Fibroblast of pulmonary artery (primary cell): ENCODE measurements at regions not wholly inside any gene's neighbourhood (a gene's known extent, or its start where the extent isn't known, plus 50 kb on each side); places are given as distances from the start of the nearest gene placed in this dataset.

ENCODE experiments used
- DNase-seq: peaks from one replicate; pipeline ENCODE4 v3.0.0-alpha.2; 2010; ENCODE audit warnings: low read depth
- H3K4me3 ChIP-seq: replicated peaks from 2 replicates; pipeline ENCODE4 v1.5.1; 2011; ENCODE audit warnings: low read depth, mild to moderate bottlenecking, control low read depth, low read length, moderate library complexity
- CTCF ChIP-seq: IDR thresholded peaks from 2 replicates; pipeline ENCODE4 v1.5.1; 2011; ENCODE audit warnings: mild to moderate bottlenecking, control low read depth, low read length, inconsistent platforms; ENCODE audit errors: missing control alignments

GRCh38 chr1:191669629-191670028 is 488.6 kb upstream of the RGS18 start:
- H3K4me3 ChIP-seq = no peak overlapping the region
- TF ChIP-seq CTCF = no peak
- no peak for DNase-seq

- TF ChIP-seq CTCF = no peak
- no peak for DNase-seq
- H3K4me3 ChIP-seq = no peak overlapping the region
Observed at GRCh38 chr1:191671236-191671635, 487.0 kb upstream of the RGS18 start.

- H3K4me3 ChIP-seq = no peak overlapping the region
- no peak for TF ChIP-seq CTCF
- DNase-seq = no peak
Observed at GRCh38 chr1:191674626-191675179, 483.6 kb upstream of the RGS18 start.

- no peak overlapping the region for H3K4me3 ChIP-seq
- no peak for TF ChIP-seq CTCF
- DNase-seq = no peak
Observed at GRCh38 chr1:191675856-191676783, 482.1 kb upstream of the RGS18 start.

- no peak for DNase-seq
- H3K4me3 ChIP-seq = no peak overlapping the region
- no peak for TF ChIP-seq CTCF
Observed at GRCh38 chr1:191685669-191686068, 472.6 kb upstream of the RGS18 start.

GRCh38 chr1:191687721-191688120 is 470.5 kb upstream of the RGS18 start:
- no peak for TF ChIP-seq CTCF
- no peak overlapping the region for H3K4me3 ChIP-seq
- DNase-seq = no peak
